CD4-positive, alpha-beta T cell (primary cell): ENCODE measurements at regions not wholly inside any gene's neighbourhood (a gene's known extent, or its start where the extent isn't known, plus 50 kb on each side); places are given as distances from the start of the nearest gene placed in this dataset.

Source experiments
- ATAC-seq: fragments of 200-7000 bp; cut with Tn5 transposase; one replicate; pipeline ENCODE4 v1.10.0; 2022; ENCODE audit warnings: mild to moderate bottlenecking; ENCODE audit not compliant: poor library complexity
- CTCF ChIA-PET: fragments of 350-600 bp; sonication (Branson Sonifier 250); formaldehyde crosslinking; loops from one replicate; lab custom pipeline; 2021; ENCODE audit warnings: antibody characterized with exemption, inconsistent platforms; lab: Charles Lee
- POLR2A ChIA-PET: fragments of 350-600 bp; sonication (Branson Sonifier 250); formaldehyde crosslinking; loops from one replicate; lab custom pipeline; 2021; ENCODE audit warnings: antibody characterized with exemption, inconsistent platforms; lab: Charles Lee
- DNase-seq, 14 experiments: peaks; one replicate each; pipeline ENCODE4 v3.0.0-alpha.2; 2013 to 2020; ENCODE audit warnings: mixed read lengths in 2 of 14
- H3K27ac ChIP-seq, 2 donors: one replicate each; pipeline versions ENCODE4 v1.5.1 to v1.7.0; 2013; ENCODE audit warnings: low read length in 2 of 2, low read depth in 1 of 2, mild to moderate bottlenecking in 1 of 2
- H3K27me3 ChIP-seq, 2 experiments: 1 replicate in 1 of 2; 2 replicates in 1 of 2; pipeline versions ENCODE4 v1.6.1 to v1.7.0; 2013; ENCODE audit warnings: low read length in 2 of 2, control low read depth in 1 of 2, mild to moderate bottlenecking in 1 of 2, moderate library complexity in 1 of 2; ENCODE audit not compliant: insufficient read depth in 2 of 2, control insufficient read depth in 1 of 2
- H3K36me3 ChIP-seq: one replicate; pipeline ENCODE4 v1.6.1; 2013; ENCODE audit warnings: low read length, control low read depth; ENCODE audit not compliant: insufficient read depth
- H3K4me1 ChIP-seq: one replicate; pipeline ENCODE4 v1.6.1; 2013; ENCODE audit warnings: low read length, control low read depth; ENCODE audit not compliant: insufficient read depth
- H3K4me3 ChIP-seq: one replicate; pipeline ENCODE4 v1.5.1; 2013; ENCODE audit warnings: mild to moderate bottlenecking, low read length, moderate library complexity
- H3K9me3 ChIP-seq, 2 experiments: 1 replicate in 1 of 2; 2 replicates in 1 of 2; pipeline versions ENCODE4 v1.6.1 to v1.7.0; 2013; ENCODE audit warnings: low read length in 2 of 2, mild to moderate bottlenecking in 2 of 2, control low read depth in 1 of 2, moderate library complexity in 1 of 2; ENCODE audit not compliant: control insufficient read depth in 1 of 2, insufficient read depth in 1 of 2
- H3K27ac Mint-ChIP-seq: one replicate; pipeline ENCODE4 v1.8.0; 2020; ENCODE audit warnings: mixed read lengths
- H3K27me3 Mint-ChIP-seq: one replicate; pipeline ENCODE4 v1.8.0; 2021; ENCODE audit warnings: mixed read lengths
- H3K36me3 Mint-ChIP-seq: one replicate; pipeline ENCODE4 v1.8.0; 2021; ENCODE audit warnings: low read depth, mixed read lengths
- H3K4me1 Mint-ChIP-seq: one replicate; pipeline ENCODE4 v1.8.0; 2021; ENCODE audit warnings: low read depth, mixed read lengths
- H3K4me3 Mint-ChIP-seq: one replicate; pipeline ENCODE4 v1.8.0; 2020; ENCODE audit warnings: mild to moderate bottlenecking, mixed read lengths
- H3K9me3 Mint-ChIP-seq: one replicate; pipeline ENCODE4 v1.8.0; 2020; ENCODE audit warnings: mixed read lengths
- intact Hi-C, 2 experiments: fragments of 100-400 bp; cut with DNase I in 1 of 2; cut with micrococcal nuclease in 1 of 2; formaldehyde crosslinking; loops; one replicate each; pipeline versions ENCODE4 v1.15.1 to v1.9.0; 2023 to 2025; cut with DNase I, micrococcal nuclease
- TF ChIP-seq, protein P1 (sequence below): fragments of 200-600 bp; IDR thresholded peaks from one replicate; pipeline ENCODE4 v1.8.0; 2022; ENCODE audit warnings: antibody characterized with exemption, mild to moderate bottlenecking

DNA sequence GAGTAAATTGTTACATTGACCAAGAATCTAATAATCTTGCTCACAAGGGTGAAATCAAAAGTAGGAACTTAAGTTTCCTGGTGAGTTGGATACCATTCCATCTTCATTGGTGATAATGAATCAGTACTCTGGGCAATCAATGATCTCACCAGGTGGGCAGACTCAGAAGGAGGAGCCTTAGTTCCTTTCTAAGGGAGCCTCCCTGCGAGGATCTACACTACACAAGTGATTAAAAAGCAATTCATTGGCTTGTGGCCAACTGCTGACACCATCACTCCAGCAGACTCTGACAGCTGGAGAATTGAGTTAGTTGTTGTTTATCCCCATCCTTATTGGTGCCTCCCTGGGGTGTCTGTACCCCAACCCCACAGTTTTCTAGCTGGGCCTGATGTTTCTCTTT, 84.1 kb upstream of the VANGL1 start:
- no peak overlapping the region for H3K4me3 ChIP-seq
- intact Hi-C loops, result no loop called here
- no peak overlapping the region for H3K27ac ChIP-seq
- TF ChIP-seq, protein P1, sequence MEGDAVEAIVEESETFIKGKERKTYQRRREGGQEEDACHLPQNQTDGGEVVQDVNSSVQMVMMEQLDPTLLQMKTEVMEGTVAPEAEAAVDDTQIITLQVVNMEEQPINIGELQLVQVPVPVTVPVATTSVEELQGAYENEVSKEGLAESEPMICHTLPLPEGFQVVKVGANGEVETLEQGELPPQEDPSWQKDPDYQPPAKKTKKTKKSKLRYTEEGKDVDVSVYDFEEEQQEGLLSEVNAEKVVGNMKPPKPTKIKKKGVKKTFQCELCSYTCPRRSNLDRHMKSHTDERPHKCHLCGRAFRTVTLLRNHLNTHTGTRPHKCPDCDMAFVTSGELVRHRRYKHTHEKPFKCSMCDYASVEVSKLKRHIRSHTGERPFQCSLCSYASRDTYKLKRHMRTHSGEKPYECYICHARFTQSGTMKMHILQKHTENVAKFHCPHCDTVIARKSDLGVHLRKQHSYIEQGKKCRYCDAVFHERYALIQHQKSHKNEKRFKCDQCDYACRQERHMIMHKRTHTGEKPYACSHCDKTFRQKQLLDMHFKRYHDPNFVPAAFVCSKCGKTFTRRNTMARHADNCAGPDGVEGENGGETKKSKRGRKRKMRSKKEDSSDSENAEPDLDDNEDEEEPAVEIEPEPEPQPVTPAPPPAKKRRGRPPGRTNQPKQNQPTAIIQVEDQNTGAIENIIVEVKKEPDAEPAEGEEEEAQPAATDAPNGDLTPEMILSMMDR, result no peak
- ChIA-PET POLR2A (no interaction called here), CTCF (no interaction called here)
- Mint-ChIP-seq H3K27me3 (peaks cover 23% of the 10 kb centered on the region), H3K4me1 (no peaks in the 10 kb centered on the region), H3K9me3 (no peaks in the 10 kb centered on the region), H3K4me3 (no peak overlapping the region), H3K27ac (no peak overlapping the region), H3K36me3 (no peaks in the 10 kb centered on the region)
- no peak for ATAC-seq
- no peaks in the 10 kb centered on the region for H3K9me3 ChIP-seq
- no peak for DNase-seq
- H3K36me3 ChIP-seq, result no peaks in the 10 kb centered on the region
- H3K4me1 ChIP-seq, result no peaks in the 10 kb centered on the region
- peaks cover 0 to 8% of the 10 kb centered on the region in 2 experiments for H3K27me3 ChIP-seq

DNA sequence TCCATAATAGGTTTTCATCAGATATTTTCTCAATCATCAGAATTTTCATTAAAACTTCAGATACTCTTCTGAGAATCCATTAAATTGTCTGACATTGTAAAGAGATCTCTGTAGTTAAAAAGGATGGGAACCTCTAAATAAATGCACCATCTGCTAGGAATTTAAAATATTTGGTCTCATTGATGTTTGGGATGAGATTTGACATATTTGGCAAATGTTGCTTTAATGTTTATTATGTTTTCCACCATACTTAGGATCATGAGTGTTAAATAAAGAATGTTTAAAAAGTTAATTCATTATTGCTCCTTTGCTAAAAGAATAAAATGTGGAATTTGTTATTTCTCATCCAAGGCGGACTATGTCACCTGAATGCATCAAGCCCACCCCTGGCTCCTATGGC, 85.5 kb upstream of the VANGL1 start:
- no peak for ATAC-seq
- Mint-ChIP-seq H3K4me1 (no peaks in the 10 kb centered on the region), H3K9me3 (no peaks in the 10 kb centered on the region), H3K27ac (no peak overlapping the region), H3K36me3 (no peaks in the 10 kb centered on the region), H3K4me3 (no peak overlapping the region), H3K27me3 (peaks cover 12% of the 10 kb centered on the region)
- no peaks in the 10 kb centered on the region for H3K9me3 ChIP-seq
- intact Hi-C loops, result no loop called here
- H3K27ac ChIP-seq, result no peak overlapping the region
- no peak for DNase-seq
- TF ChIP-seq, protein P1, result no peak
- ChIA-PET CTCF (no interaction called here), POLR2A (no interaction called here)
- no peaks in the 10 kb centered on the region for H3K36me3 ChIP-seq
- no peaks in the 10 kb centered on the region for H3K4me1 ChIP-seq
- no peak overlapping the region for H3K4me3 ChIP-seq
- peaks cover 3 to 4% of the 10 kb centered on the region in 2 experiments for H3K27me3 ChIP-seq

DNA sequence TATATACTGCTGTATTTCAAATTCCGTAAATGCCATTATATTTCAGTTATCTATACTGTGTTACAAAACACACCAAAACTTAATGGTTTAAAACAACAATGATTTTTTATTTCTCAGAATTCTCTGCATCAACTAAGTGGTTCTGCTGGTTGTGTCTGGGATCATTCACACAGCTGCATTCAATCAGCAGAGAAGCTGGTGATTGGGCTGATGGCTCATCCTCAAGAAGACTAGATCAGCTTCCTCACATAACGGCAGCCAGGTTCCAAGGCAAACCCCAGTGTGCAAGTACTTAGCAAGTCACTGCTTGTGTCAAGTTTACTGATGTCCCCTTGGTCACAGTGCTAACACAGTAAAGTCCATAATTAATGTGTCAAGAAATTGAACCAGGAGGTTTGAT, 86.3 kb upstream of the VANGL1 start:
- CTCF ChIA-PET, result no interaction called here
- Histone ChIP-seq H3K27me3 (peaks cover 3 to 4% of the 10 kb centered on the region in 2 experiments), H3K9me3 (no peaks in the 10 kb centered on the region), H3K4me3 (no peak overlapping the region), H3K27ac (no peak overlapping the region), H3K36me3 (no peaks in the 10 kb centered on the region), H3K4me1 (no peaks in the 10 kb centered on the region)
- Mint-ChIP-seq H3K27me3 (peaks cover 8% of the 10 kb centered on the region), H3K9me3 (no peaks in the 10 kb centered on the region), H3K4me3 (no peak overlapping the region), H3K4me1 (no peaks in the 10 kb centered on the region), H3K27ac (no peak overlapping the region), H3K36me3 (no peaks in the 10 kb centered on the region)
- ATAC-seq (no peak), DNase-seq (no peak)
- intact Hi-C loops, result no loop called here
- TF ChIP-seq, protein P1, result no peak
- POLR2A ChIA-PET, result no interaction called here
